VCaP (cell line): ENCODE measurements at regions not wholly inside any gene's neighbourhood (a gene's known extent, or its start where the extent isn't known, plus 50 kb on each side); places are given as distances from the start of the nearest gene placed in this dataset.

Experiments
- H3K27ac ChIP-seq: fragments of 450-650 bp; 2 replicates; pipeline ENCODE4 v1.5.1; 2017
- TF ChIP-seq, protein P1 (sequence below): fragments of 450-650 bp; conservative IDR thresholded peaks from 2 replicates; pipeline ENCODE4 v1.5.1; 2017; ENCODE audit warnings: mild to moderate bottlenecking, moderate library complexity

DNA sequence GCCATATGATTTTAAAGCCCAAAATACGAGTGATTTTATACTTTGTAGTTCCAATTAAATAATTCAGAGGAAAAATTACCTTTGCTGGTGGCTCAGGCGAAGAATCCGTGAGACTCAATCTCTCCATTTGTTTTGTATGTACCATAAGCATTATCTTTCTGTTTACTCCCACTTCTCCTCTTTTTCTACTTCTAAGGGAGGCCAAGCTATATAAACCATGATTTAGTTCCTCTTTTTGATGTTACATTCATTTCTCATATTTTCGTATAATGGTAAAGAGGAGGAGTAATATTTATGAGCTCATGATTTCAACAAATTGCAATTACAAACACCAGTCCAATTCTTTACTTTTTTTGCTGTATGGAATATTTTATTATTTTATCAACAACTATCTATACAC, 50.6 kb upstream of the TES start:
- no peak overlapping the region for H3K27ac ChIP-seq
- TF ChIP-seq, protein P1, sequence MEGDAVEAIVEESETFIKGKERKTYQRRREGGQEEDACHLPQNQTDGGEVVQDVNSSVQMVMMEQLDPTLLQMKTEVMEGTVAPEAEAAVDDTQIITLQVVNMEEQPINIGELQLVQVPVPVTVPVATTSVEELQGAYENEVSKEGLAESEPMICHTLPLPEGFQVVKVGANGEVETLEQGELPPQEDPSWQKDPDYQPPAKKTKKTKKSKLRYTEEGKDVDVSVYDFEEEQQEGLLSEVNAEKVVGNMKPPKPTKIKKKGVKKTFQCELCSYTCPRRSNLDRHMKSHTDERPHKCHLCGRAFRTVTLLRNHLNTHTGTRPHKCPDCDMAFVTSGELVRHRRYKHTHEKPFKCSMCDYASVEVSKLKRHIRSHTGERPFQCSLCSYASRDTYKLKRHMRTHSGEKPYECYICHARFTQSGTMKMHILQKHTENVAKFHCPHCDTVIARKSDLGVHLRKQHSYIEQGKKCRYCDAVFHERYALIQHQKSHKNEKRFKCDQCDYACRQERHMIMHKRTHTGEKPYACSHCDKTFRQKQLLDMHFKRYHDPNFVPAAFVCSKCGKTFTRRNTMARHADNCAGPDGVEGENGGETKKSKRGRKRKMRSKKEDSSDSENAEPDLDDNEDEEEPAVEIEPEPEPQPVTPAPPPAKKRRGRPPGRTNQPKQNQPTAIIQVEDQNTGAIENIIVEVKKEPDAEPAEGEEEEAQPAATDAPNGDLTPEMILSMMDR: no peak
